ENCODE measurements at regions not wholly inside any gene's neighbourhood (a gene's known extent, or its start where the extent isn't known, plus 50 kb on each side); places are given as distances from the start of the nearest gene placed in this dataset.

GRCh38 chr12:40577834-40578233 is 114.4 kb upstream of the CNTN1 start:
- no peak for TF ChIP-seq CTCF (IDR thresholded peaks at IDR 0.05; ENCODE audit: low read depth, low read length)
- H3K9me3 ChIP-seq (ENCODE audit: low read depth), result no peaks in the 10 kb centered on the region
- no peaks in the 10 kb centered on the region for H3K4me1 ChIP-seq (ENCODE audit: low read depth)
- H3K4me3 ChIP-seq, result no peak overlapping the region
- no peaks in the 10 kb centered on the region for H3K27me3 ChIP-seq
- DNase-seq (ENCODE audit: low read depth in 1 of 2, low spot score in 1 of 2), result no peak
- H3K27ac ChIP-seq, result no peak overlapping the region
- H3K36me3 ChIP-seq, result no peaks in the 10 kb centered on the region

- H3K36me3 ChIP-seq, result no peaks in the 10 kb centered on the region
- no peaks in the 10 kb centered on the region for H3K4me1 ChIP-seq (ENCODE audit: low read depth)
- no peak for DNase-seq (ENCODE audit: low read depth in 1 of 2, low spot score in 1 of 2)
- H3K27ac ChIP-seq, result no peak overlapping the region
- no peaks in the 10 kb centered on the region for H3K27me3 ChIP-seq
- no peaks in the 10 kb centered on the region for H3K9me3 ChIP-seq (ENCODE audit: low read depth)
- H3K4me3 ChIP-seq, result no peak overlapping the region
- TF ChIP-seq CTCF (IDR thresholded peaks at IDR 0.05; ENCODE audit: low read depth, low read length), result no peak
These were observed 112.6 kb upstream of the CNTN1 start for GRCh38 chr12:40579687-40580086.

GRCh38 chr12:40580346-40580745 is 111.9 kb upstream of the CNTN1 start:
- no peak overlapping the region for H3K27ac ChIP-seq
- no peak for TF ChIP-seq CTCF (IDR thresholded peaks at IDR 0.05; ENCODE audit: low read depth, low read length)
- no peaks in the 10 kb centered on the region for H3K36me3 ChIP-seq
- H3K27me3 ChIP-seq, result no peaks in the 10 kb centered on the region
- no peak overlapping the region for H3K4me3 ChIP-seq
- H3K9me3 ChIP-seq (ENCODE audit: low read depth), result no peaks in the 10 kb centered on the region
- no peak for DNase-seq (ENCODE audit: low read depth in 1 of 2, low spot score in 1 of 2)
- H3K4me1 ChIP-seq (ENCODE audit: low read depth), result no peaks in the 10 kb centered on the region

- Histone ChIP-seq H3K36me3 (no peaks in the 10 kb centered on the region), H3K4me1 (ENCODE audit: low read depth) (no peaks in the 10 kb centered on the region), H3K4me3 (no peak overlapping the region), H3K27ac (no peak overlapping the region), H3K27me3 (no peaks in the 10 kb centered on the region), H3K9me3 (ENCODE audit: low read depth) (no peaks in the 10 kb centered on the region)
- no peak for DNase-seq (ENCODE audit: low read depth in 1 of 2, low spot score in 1 of 2)
- TF ChIP-seq CTCF (IDR thresholded peaks at IDR 0.05; ENCODE audit: low read depth, low read length), result no peak
These were observed 110.3 kb upstream of the CNTN1 start for GRCh38 chr12:40581889-40582288.

GRCh38 chr12:40583743-40584142 is 108.5 kb upstream of the CNTN1 start:
- Histone ChIP-seq H3K27me3 (no peaks in the 10 kb centered on the region), H3K9me3 (ENCODE audit: low read depth) (no peaks in the 10 kb centered on the region), H3K4me1 (ENCODE audit: low read depth) (no peaks in the 10 kb centered on the region), H3K36me3 (no peaks in the 10 kb centered on the region), H3K4me3 (no peak overlapping the region), H3K27ac (no peak overlapping the region)
- no peak for TF ChIP-seq CTCF (IDR thresholded peaks at IDR 0.05; ENCODE audit: low read depth, low read length)
- DNase-seq (ENCODE audit: low read depth in 1 of 2, low spot score in 1 of 2), result no peak

GRCh38 chr12:40584763-40585162 is 107.5 kb upstream of the CNTN1 start:
- Histone ChIP-seq H3K36me3 (no peaks in the 10 kb centered on the region), H3K27me3 (no peaks in the 10 kb centered on the region), H3K9me3 (ENCODE audit: low read depth) (no peaks in the 10 kb centered on the region), H3K4me3 (no peak overlapping the region), H3K27ac (no peak overlapping the region), H3K4me1 (ENCODE audit: low read depth) (no peaks in the 10 kb centered on the region)
- no peak for TF ChIP-seq CTCF (IDR thresholded peaks at IDR 0.05; ENCODE audit: low read depth, low read length)
- DNase-seq (ENCODE audit: low read depth in 1 of 2, low spot score in 1 of 2), result no peak

Measured in cardiac muscle cell (in vitro differentiated cells and primary cell).